K562 (cell line): ENCODE measurements at regions not wholly inside any gene's neighbourhood (a gene's known extent, or its start where the extent isn't known, plus 50 kb on each side); places are given as distances from the start of the nearest gene placed in this dataset.

Experiments
- ATAC-seq: fragments of 200-7000 bp; cut with Tn5 transposase; 3 replicates; pipeline ENCODE4 v1.9.1; 2020; ENCODE audit warnings: moderate library complexity
- BruUV-seq: library from RNA; stranded (reverse); fragments of 400-500 nt; replicated peaks from 2 replicates; lab custom pipeline; 2021; lab: Mats Ljungman, UMichigan
- CTCF ChIA-PET: fragments of 300-600 bp; formaldehyde crosslinking; extraction: SDS; loops from one replicate; lab custom pipeline; 2021; ENCODE audit warnings: low intra/inter-chr PET ratio; lab: Yijun Ruan, JAX
- POLR2A ChIA-PET: fragments of 300-600, 350-650 bp; sonication (Branson Sonifier 250); formaldehyde crosslinking; extraction: SDS; loops from one replicate; lab custom pipeline; 2021; ENCODE audit warnings: antibody characterized with exemption, inconsistent platforms; lab: Yijun Ruan, JAX
- DNase-seq, 4 experiments: peaks; one replicate each; pipeline versions ENCODE4 v3.0.0 to v3.0.0-alpha.2; 2011 to 2018; ENCODE audit warnings: low spot score in 3 of 4, mixed read lengths in 3 of 4; ENCODE audit errors: extremely low read depth in 1 of 4
- FAIRE-seq: peaks from 2 replicates; lab custom pipeline; 2011; peaks lifted over from hg19 to GRCh38; lab: Jason Lieb, UNC
- H2AFZ ChIP-seq: 2 replicates; pipeline ENCODE4 v1.6.0; 2011; ENCODE audit warnings: low read depth, low read length, control low read depth, inconsistent platforms
- H3K27ac ChIP-seq: fragments of 200-600 bp; 3 replicates; pipeline ENCODE4 v1.8.0; 2011; ENCODE audit warnings: low read depth, mild to moderate bottlenecking, control low read depth, inconsistent platforms, low read length, moderate library complexity, mixed read lengths; ENCODE audit errors: extremely low read depth
- H3K27me3 ChIP-seq, 2 experiments: fragments of 300-600 bp in 1 of 2; 2 replicates in 1 of 2; 3 replicates in 1 of 2; pipeline versions ENCODE4 v1.6.0 to v1.8.0; 2011; ENCODE audit warnings: inconsistent platforms in 2 of 2, low read length in 2 of 2, mild to moderate bottlenecking in 1 of 2, mixed read lengths in 1 of 2, moderate library complexity in 1 of 2; ENCODE audit not compliant: control insufficient read depth in 2 of 2, insufficient read depth in 2 of 2
- H3K36me3 ChIP-seq: fragments of 300-600 bp; 3 replicates; pipeline ENCODE4 v1.8.0; 2011; ENCODE audit warnings: mild to moderate bottlenecking, low read length, inconsistent platforms; ENCODE audit not compliant: control insufficient read depth, insufficient read depth
- H3K4me1 ChIP-seq, 2 experiments: fragments of 200-600 bp in 1 of 2; replicated peaks in 1 of 2; 2 replicates in 1 of 2; 3 replicates in 1 of 2; pipeline versions ENCODE4 v1.5.1 to v1.8.0; 2011; ENCODE audit warnings: inconsistent platforms in 2 of 2, low read length in 2 of 2, mild to moderate bottlenecking in 1 of 2, mixed read lengths in 1 of 2, moderate library complexity in 1 of 2; ENCODE audit not compliant: control insufficient read depth in 2 of 2, insufficient read depth in 2 of 2
- H3K4me2 ChIP-seq: 2 replicates; pipeline ENCODE4 v1.6.1; 2011; ENCODE audit warnings: low read length, control low read depth, inconsistent platforms, mixed read lengths; ENCODE audit not compliant: insufficient read depth
- H3K4me3 ChIP-seq: fragments of 200-600 bp; sonication (generic), shearing (Covaris generic); 2 replicates; pipeline ENCODE4 v1.5.1; 2016; ENCODE audit warnings: control low read depth, inconsistent platforms
- H3K79me2 ChIP-seq: fragments of 200-600 bp; 3 replicates; pipeline ENCODE4 v1.8.0; 2011; ENCODE audit warnings: low read length, inconsistent platforms; ENCODE audit not compliant: control insufficient read depth, insufficient read depth
- H3K9ac ChIP-seq, 2 experiments: 2 replicates each; pipeline versions ENCODE4 v1.6.0 to v1.6.1; 2011; ENCODE audit warnings: low read depth in 2 of 2, low read length in 2 of 2, control low read depth in 1 of 2, inconsistent platforms in 1 of 2, mild to moderate bottlenecking in 1 of 2, mixed read lengths in 1 of 2; ENCODE audit not compliant: insufficient read depth in 1 of 2
- H3K9me1 ChIP-seq: one replicate; pipeline ENCODE4 v1.6.0; 2011; ENCODE audit warnings: inconsistent platforms, mild to moderate bottlenecking, low read length, moderate library complexity; ENCODE audit not compliant: control insufficient read depth, insufficient read depth
- H3K9me3 ChIP-seq: replicated peaks from 2 replicates; pipeline ENCODE4 v1.5.1; 2011; ENCODE audit warnings: low read depth, low read length, inconsistent platforms; ENCODE audit not compliant: control insufficient read depth, insufficient read depth
- H4K20me1 ChIP-seq: replicated peaks from 2 replicates; pipeline ENCODE4 v1.6.1; 2011; ENCODE audit warnings: low read length, inconsistent platforms, mixed read lengths; ENCODE audit not compliant: control insufficient read depth, insufficient read depth
- HNRNPLL ChIP-seq: fragments of 200-400 bp; formaldehyde crosslinking; IDR thresholded peaks from 2 replicates; pipeline ENCODE4 v1.6.1; 2017; ENCODE audit warnings: low read length, low read depth, mild to moderate bottlenecking; ENCODE audit not compliant: poor library complexity, severe bottlenecking
- TAF1 ChIP-seq: IDR thresholded peaks from 2 replicates; pipeline ENCODE4 v1.6.1; 2011; ENCODE audit warnings: mild to moderate bottlenecking, low read length, moderate library complexity; ENCODE audit not compliant: insufficient read depth, control insufficient read depth, severe bottlenecking; ENCODE audit errors: extremely low read depth
- TCFL5 ChIP-seq: fragments of 250-450 bp; sonication (Bioruptor Pico); conservative IDR thresholded peaks from 2 replicates; pipeline ENCODE4 v1.6.1; 2021; ENCODE audit warnings: mild to moderate bottlenecking, moderate library complexity, matching md5 sums
- WGBS: fragments of 100-300 bp; shearing (Covaris generic); methylation state at CpG from one replicate; pipeline ENCODE4 v1.1.6; 2016; ENCODE audit warnings: low coverage, mixed read lengths; ENCODE audit not compliant: insufficient coverage; ENCODE audit errors: missing lambda C conversion rate; 5-methylcytosine and 5-hydroxymethylcytosine counted together
- in situ Hi-C: fragments of 300-500 bp; cut with MboI; formaldehyde crosslinking; loops from 4 replicates; pipeline ENCODE4 v1.15.0; 2018; ENCODE audit warnings: inconsistent platforms, mixed read lengths
- intact Hi-C: fragments of 100-400 bp; cut with micrococcal nuclease; formaldehyde crosslinking; loops from 2 replicates; pipeline ENCODE4 v1.14.2; 2022
- TF ChIP-seq, protein P1 (sequence below): fragments of 250-450 bp; sonication (Bioruptor Pico); IDR thresholded peaks from 2 replicates; pipeline ENCODE4 v1.8.0; 2022; ENCODE audit warnings: inconsistent platforms, mild to moderate bottlenecking, moderate library complexity, borderline replicate concordance

DNA sequence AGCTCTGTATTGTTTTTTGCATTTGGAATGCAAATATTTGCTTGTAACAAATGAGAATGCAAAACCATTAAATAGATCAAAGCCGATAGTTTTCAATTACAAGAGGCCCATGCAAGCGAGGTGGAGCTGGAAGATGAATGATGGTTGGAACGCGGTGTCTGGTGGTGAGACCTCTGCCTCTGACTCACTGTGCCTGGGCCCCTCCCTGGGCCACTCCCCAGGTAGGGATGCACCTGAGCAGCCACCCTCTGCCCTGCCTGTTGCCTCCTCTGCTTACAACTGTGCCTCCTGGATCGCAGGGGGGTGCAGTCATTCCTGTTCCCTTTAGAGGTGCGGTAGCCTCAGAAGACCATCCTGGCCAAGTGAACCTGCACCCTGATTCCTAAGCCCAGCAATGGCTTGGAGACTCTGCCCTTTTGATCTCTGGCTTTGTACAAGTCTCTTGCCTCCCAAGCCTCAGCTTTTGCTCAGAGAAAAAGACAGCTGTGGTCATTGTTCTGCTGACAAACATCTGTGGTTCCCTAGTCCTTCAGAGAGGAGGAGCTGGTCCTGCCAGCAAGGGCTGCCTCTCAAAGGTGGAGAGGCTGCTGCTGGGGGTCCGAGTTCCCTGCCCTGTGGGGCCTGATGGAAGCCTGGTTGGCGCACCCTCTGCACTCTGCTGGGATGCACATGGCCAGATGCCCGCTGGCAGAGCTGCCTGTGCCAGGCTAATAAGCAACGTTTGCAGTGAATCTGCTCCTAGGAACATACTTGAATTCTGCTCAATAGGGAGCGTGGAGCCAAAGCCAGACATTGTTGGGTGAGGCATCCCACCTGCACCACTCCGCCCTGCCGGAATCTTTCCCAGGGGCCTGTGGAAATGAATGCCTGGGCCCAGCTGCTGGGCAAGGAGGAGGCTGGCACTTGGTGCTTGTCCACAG lies 126.3 kb upstream of the TCERG1L start:
- H3K79me2 ChIP-seq, result no peaks in the 10 kb centered on the region
- BruUV-seq, result no TSS peak
- FAIRE-seq (no peak), DNase-seq (no peak), ATAC-seq (no peak)
- H4K20me1 ChIP-seq, result no peaks in the 10 kb centered on the region
- H3K27me3 ChIP-seq, result peaks cover 0 to 19% of the 10 kb centered on the region in 2 experiments; a peak in 2 of 5 replicates
- ChIA-PET POLR2A (interaction anchor here (0.6 kb wide), 1 partner anchor 9 kb away, joined by 3 read pairs; no protein-coding TSS in a partner anchor), CTCF (no interaction called here)
- H3K4me3 ChIP-seq, result no peak overlapping the region
- no peak overlapping the region for H2AFZ ChIP-seq
- TF ChIP-seq TAF1, result no peak
- no peak for TF ChIP-seq HNRNPLL
- no peak for TF ChIP-seq TCFL5
- TF ChIP-seq, protein P1, sequence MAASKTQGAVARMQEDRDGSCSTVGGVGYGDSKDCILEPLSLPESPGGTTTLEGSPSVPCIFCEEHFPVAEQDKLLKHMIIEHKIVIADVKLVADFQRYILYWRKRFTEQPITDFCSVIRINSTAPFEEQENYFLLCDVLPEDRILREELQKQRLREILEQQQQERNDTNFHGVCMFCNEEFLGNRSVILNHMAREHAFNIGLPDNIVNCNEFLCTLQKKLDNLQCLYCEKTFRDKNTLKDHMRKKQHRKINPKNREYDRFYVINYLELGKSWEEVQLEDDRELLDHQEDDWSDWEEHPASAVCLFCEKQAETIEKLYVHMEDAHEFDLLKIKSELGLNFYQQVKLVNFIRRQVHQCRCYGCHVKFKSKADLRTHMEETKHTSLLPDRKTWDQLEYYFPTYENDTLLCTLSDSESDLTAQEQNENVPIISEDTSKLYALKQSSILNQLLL (CRISPR knock-in tag), result no peak
- intact Hi-C loops, result no loop called here
- H3K4me2 ChIP-seq, result no peak overlapping the region
- no peaks in the 10 kb centered on the region for H3K9me3 ChIP-seq
- no peak overlapping the region for H3K27ac ChIP-seq
- in situ Hi-C loops, result no loop called here
- no peak overlapping the region for H3K9ac ChIP-seq
- no peaks in the 10 kb centered on the region for H3K9me1 ChIP-seq
- no peaks in the 10 kb centered on the region for H3K36me3 ChIP-seq
- 0% methylated on average over 12 of the region's 13 CpGs for WGBS
- H3K4me1 ChIP-seq, result no peaks in the 10 kb centered on the region
